ENCODE measurements at regions not wholly inside any gene's neighbourhood (a gene's known extent, or its start where the extent isn't known, plus 50 kb on each side); places are given as distances from the start of the nearest gene placed in this dataset.

DNA sequence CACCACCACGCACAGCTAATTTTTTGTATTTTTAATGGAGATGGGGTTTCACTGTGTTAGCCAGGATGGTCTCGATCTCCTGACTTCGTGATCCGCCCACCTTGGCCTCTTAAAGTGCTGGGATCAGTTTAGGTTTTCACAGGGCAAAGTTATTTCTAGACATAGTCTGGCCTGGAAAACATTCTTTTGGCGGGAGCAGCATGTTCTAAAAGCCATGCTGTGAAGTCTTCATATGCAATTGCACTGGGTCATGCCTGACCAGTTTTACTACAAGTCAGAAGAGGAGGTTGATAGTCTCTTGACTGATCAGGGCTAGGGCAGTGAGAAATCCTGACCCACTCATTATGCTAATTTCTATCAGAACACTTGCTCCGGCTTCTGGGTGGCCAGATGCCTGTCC is 131.6 kb upstream of the POU3F1 start:
- Histone ChIP-seq H3F3A (replicated peaks; ENCODE audit: low read depth) (no peaks in the 10 kb centered on the region), H3K79me2 (replicated peaks; ENCODE audit: insufficient read depth) (no peaks in the 10 kb centered on the region), H3K4me2 (no peak overlapping the region), H3K4me3 (no peak overlapping the region), H3K27ac (ENCODE audit: low read depth) (no peak overlapping the region), H2AFZ (no peak overlapping the region), H3K36me3 (ENCODE audit: insufficient read depth) (no peaks in the 10 kb centered on the region), H3K27me3 (ENCODE audit: insufficient read depth) (no peaks in the 10 kb centered on the region), H4K20me1 (replicated peaks; ENCODE audit: insufficient read depth) (no peaks in the 10 kb centered on the region), H3K4me1 (ENCODE audit: insufficient read depth) (peaks cover 7% of the 10 kb centered on the region; the same call in 1 of the 2 replicates), H3K9me2 (ENCODE audit: insufficient read depth) (peaks cover 17% of the 10 kb centered on the region; the same call in 1 of the 2 replicates)
- peaks cover 7% of the 10 kb centered on the region for H3K4me1 Mint-ChIP-seq
- peaks cover 15% of the 10 kb centered on the region for H3K9me3 Mint-ChIP-seq
- H3K36me3 Mint-ChIP-seq (ENCODE audit: low read depth), result peaks cover 10% of the 10 kb centered on the region
- no peak overlapping the region for H3K27ac Mint-ChIP-seq
- DNase-seq (ENCODE audit: low spot score) (no peak), ATAC-seq (no peak)
- no peak overlapping the region for H3K4me3 Mint-ChIP-seq
- peaks cover 9% of the 10 kb centered on the region for H3K27me3 Mint-ChIP-seq (ENCODE audit: insufficient read depth, low read depth, poor library complexity)
- TF ChIP-seq, protein P1, sequence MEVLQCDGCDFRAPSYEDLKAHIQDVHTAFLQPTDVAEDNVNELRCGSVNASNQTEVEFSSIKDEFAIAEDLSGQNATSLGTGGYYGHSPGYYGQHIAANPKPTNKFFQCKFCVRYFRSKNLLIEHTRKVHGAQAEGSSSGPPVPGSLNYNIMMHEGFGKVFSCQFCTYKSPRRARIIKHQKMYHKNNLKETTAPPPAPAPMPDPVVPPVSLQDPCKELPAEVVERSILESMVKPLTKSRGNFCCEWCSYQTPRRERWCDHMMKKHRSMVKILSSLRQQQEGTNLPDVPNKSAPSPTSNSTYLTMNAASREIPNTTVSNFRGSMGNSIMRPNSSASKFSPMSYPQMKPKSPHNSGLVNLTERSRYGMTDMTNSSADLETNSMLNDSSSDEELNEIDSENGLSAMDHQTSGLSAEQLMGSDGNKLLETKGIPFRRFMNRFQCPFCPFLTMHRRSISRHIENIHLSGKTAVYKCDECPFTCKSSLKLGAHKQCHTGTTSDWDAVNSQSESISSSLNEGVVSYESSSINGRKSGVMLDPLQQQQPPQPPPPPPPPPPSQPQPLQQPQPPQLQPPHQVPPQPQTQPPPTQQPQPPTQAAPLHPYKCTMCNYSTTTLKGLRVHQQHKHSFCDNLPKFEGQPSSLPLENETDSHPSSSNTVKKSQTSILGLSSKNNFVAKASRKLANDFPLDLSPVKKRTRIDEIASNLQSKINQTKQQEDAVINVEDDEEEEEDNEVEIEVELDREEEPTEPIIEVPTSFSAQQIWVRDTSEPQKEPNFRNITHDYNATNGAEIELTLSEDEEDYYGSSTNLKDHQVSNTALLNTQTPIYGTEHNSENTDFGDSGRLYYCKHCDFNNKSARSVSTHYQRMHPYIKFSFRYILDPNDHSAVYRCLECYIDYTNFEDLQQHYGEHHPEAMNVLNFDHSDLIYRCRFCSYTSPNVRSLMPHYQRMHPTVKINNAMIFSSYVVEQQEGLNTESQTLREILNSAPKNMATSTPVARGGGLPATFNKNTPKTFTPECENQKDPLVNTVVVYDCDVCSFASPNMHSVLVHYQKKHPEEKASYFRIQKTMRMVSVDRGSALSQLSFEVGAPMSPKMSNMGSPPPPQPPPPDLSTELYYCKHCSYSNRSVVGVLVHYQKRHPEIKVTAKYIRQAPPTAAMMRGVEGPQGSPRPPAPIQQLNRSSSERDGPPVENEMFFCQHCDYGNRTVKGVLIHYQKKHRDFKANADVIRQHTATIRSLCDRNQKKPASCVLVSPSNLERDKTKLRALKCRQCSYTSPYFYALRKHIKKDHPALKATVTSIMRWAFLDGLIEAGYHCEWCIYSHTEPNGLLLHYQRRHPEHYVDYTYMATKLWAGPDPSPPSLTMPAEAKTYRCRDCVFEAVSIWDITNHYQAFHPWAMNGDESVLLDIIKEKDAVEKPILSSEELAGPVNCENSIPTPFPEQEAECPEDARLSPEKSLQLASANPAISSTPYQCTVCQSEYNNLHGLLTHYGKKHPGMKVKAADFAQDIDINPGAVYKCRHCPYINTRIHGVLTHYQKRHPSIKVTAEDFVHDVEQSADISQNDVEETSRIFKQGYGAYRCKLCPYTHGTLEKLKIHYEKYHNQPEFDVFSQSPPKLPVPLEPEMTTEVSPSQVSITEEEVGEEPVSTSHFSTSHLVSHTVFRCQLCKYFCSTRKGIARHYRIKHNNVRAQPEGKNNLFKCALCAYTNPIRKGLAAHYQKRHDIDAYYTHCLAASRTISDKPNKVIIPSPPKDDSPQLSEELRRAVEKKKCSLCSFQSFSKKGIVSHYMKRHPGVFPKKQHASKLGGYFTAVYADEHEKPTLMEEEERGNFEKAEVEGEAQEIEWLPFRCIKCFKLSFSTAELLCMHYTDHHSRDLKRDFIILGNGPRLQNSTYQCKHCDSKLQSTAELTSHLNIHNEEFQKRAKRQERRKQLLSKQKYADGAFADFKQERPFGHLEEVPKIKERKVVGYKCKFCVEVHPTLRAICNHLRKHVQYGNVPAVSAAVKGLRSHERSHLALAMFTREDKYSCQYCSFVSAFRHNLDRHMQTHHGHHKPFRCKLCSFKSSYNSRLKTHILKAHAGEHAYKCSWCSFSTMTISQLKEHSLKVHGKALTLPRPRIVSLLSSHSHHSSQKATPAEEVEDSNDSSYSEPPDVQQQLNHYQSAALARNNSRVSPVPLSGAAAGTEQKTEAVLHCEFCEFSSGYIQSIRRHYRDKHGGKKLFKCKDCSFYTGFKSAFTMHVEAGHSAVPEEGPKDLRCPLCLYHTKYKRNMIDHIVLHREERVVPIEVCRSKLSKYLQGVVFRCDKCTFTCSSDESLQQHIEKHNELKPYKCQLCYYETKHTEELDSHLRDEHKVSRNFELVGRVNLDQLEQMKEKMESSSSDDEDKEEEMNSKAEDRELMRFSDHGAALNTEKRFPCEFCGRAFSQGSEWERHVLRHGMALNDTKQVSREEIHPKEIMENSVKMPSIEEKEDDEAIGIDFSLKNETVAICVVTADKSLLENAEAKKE (CRISPR knock-in tag; IDR thresholded peaks at IDR 0.05), result no peak
- no peak for TF ChIP-seq NANOG (IDR thresholded peaks at IDR 0.05; ENCODE audit: borderline replicate concordance)
- TF ChIP-seq EZH2 (IDR thresholded peaks at IDR 0.05; ENCODE audit: low read depth, unreplicated experiment), result no peak
- TF ChIP-seq, protein P2, sequence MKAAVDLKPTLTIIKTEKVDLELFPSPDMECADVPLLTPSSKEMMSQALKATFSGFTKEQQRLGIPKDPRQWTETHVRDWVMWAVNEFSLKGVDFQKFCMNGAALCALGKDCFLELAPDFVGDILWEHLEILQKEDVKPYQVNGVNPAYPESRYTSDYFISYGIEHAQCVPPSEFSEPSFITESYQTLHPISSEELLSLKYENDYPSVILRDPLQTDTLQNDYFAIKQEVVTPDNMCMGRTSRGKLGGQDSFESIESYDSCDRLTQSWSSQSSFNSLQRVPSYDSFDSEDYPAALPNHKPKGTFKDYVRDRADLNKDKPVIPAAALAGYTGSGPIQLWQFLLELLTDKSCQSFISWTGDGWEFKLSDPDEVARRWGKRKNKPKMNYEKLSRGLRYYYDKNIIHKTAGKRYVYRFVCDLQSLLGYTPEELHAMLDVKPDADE (IDR thresholded peaks at IDR 0.05), result no peak
- no peak for TF ChIP-seq JUNB (IDR thresholded peaks at IDR 0.05; ENCODE audit: unreplicated experiment)
- TF ChIP-seq, protein P3, sequence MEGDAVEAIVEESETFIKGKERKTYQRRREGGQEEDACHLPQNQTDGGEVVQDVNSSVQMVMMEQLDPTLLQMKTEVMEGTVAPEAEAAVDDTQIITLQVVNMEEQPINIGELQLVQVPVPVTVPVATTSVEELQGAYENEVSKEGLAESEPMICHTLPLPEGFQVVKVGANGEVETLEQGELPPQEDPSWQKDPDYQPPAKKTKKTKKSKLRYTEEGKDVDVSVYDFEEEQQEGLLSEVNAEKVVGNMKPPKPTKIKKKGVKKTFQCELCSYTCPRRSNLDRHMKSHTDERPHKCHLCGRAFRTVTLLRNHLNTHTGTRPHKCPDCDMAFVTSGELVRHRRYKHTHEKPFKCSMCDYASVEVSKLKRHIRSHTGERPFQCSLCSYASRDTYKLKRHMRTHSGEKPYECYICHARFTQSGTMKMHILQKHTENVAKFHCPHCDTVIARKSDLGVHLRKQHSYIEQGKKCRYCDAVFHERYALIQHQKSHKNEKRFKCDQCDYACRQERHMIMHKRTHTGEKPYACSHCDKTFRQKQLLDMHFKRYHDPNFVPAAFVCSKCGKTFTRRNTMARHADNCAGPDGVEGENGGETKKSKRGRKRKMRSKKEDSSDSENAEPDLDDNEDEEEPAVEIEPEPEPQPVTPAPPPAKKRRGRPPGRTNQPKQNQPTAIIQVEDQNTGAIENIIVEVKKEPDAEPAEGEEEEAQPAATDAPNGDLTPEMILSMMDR (conservative IDR thresholded peaks at IDR 0.05; ENCODE audit: low read depth in 2 of 2), result no peak
- TF ChIP-seq STAT1 (IDR thresholded peaks at IDR 0.05; ENCODE audit: unreplicated experiment), result no peak
- TF ChIP-seq ZNF114 (CRISPR knock-in tag; IDR thresholded peaks at IDR 0.05), result no peak
- TF ChIP-seq EZH2phosphoT487 (IDR thresholded peaks at IDR 0.05; ENCODE audit: unreplicated experiment), result no peak
- TF ChIP-seq CREB1 (CRISPR knock-in tag; IDR thresholded peaks at IDR 0.05; ENCODE audit: low read depth), result no peak
- TF ChIP-seq POLR2AphosphoS5 (IDR thresholded peaks at IDR 0.05; ENCODE audit: low read depth), result no peak
- TF ChIP-seq ZNF331 (CRISPR knock-in tag; IDR thresholded peaks at IDR 0.05; ENCODE audit: low read depth), result no peak
- TF ChIP-seq, protein P4, sequence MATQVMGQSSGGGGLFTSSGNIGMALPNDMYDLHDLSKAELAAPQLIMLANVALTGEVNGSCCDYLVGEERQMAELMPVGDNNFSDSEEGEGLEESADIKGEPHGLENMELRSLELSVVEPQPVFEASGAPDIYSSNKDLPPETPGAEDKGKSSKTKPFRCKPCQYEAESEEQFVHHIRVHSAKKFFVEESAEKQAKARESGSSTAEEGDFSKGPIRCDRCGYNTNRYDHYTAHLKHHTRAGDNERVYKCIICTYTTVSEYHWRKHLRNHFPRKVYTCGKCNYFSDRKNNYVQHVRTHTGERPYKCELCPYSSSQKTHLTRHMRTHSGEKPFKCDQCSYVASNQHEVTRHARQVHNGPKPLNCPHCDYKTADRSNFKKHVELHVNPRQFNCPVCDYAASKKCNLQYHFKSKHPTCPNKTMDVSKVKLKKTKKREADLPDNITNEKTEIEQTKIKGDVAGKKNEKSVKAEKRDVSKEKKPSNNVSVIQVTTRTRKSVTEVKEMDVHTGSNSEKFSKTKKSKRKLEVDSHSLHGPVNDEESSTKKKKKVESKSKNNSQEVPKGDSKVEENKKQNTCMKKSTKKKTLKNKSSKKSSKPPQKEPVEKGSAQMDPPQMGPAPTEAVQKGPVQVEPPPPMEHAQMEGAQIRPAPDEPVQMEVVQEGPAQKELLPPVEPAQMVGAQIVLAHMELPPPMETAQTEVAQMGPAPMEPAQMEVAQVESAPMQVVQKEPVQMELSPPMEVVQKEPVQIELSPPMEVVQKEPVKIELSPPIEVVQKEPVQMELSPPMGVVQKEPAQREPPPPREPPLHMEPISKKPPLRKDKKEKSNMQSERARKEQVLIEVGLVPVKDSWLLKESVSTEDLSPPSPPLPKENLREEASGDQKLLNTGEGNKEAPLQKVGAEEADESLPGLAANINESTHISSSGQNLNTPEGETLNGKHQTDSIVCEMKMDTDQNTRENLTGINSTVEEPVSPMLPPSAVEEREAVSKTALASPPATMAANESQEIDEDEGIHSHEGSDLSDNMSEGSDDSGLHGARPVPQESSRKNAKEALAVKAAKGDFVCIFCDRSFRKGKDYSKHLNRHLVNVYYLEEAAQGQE (IDR thresholded peaks at IDR 0.05; ENCODE audit: unreplicated experiment), result no peak

All from GM23338 (cell line).